GM21528 (cell line): ENCODE measurements at regions not wholly inside any gene's neighbourhood (a gene's known extent, or its start where the extent isn't known, plus 50 kb on each side); places are given as distances from the start of the nearest gene placed in this dataset.
"Not testable (repeated sequence)": the region's sequence is repeated elsewhere in the genome, so short reads cannot be mapped to it uniquely, and the experiment has no call there.

ENCODE experiments used
- ATAC-seq: cut with Tn5 transposase; IDR thresholded peaks from one replicate; pipeline ENCODE4 v1.9.1; 2021; ENCODE audit warnings: mild to moderate bottlenecking, moderate library complexity; ENCODE audit not compliant: unreplicated experiment, low FRiP score

- no peak for ATAC-seq
These were observed 179.0 kb upstream of the TNC start for GRCh38 chr9:115296831-115297565.

- no peak for ATAC-seq
These were observed 182.2 kb upstream of the TNC start for GRCh38 chr9:115300116-115300515.

- no peak for ATAC-seq
These were observed 182.9 kb upstream of the TNC start for GRCh38 chr9:115300874-115301273.

- no peak for ATAC-seq
These were observed 183.6 kb upstream of the TNC start for GRCh38 chr9:115301581-115301980.

GRCh38 chr9:115305543-115305942 is 187.6 kb upstream of the TNC start:
- no peak for ATAC-seq

GRCh38 chr9:115306865-115307264 is 188.9 kb upstream of the TNC start:
- ATAC-seq = no peak

- ATAC-seq = no peak
These were observed 195.6 kb upstream of the TNC start for GRCh38 chr9:115313545-115313944.

- ATAC-seq = no peak
These were observed 208.5 kb upstream of the TNC start for GRCh38 chr9:115326461-115326860.

- no peak for ATAC-seq
These were observed 209.6 kb upstream of the TNC start for GRCh38 chr9:115327436-115328122.

- ATAC-seq = no peak
These were observed 210.3 kb upstream of the TNC start for GRCh38 chr9:115328228-115328627.

- ATAC-seq = no peak
These were observed 210.7 kb upstream of the TNC start for GRCh38 chr9:115328677-115329076.

- no peak for ATAC-seq
These were observed 215.5 kb upstream of the TNC start for GRCh38 chr9:115333277-115334070.

- no peak for ATAC-seq
These were observed 217.5 kb upstream of the TNC start for GRCh38 chr9:115335439-115335838.

- no peak for ATAC-seq
These were observed 222.4 kb upstream of the TNC start for GRCh38 chr9:115340314-115340713.

GRCh38 chr9:115341426-115341825 is 223.5 kb upstream of the TNC start:
- no peak for ATAC-seq

- ATAC-seq = not testable (repeated sequence)
These were observed 229.8 kb upstream of the TNC start for GRCh38 chr9:115347776-115348175.

- ATAC-seq = not testable (repeated sequence)
These were observed 231.0 kb upstream of the TNC start for GRCh38 chr9:115348936-115349335.

GRCh38 chr9:115349542-115349941 is 231.6 kb upstream of the TNC start:
- ATAC-seq = no peak

GRCh38 chr9:115350548-115350947 is 232.6 kb upstream of the TNC start:
- ATAC-seq = no peak

GRCh38 chr9:115353681-115354080 is 235.7 kb upstream of the TNC start:
- no peak for ATAC-seq

GRCh38 chr9:115357821-115358220 is 239.9 kb upstream of the TNC start:
- no peak for ATAC-seq
